Mammary epithelial cell (primary cell): ENCODE measurements at regions not wholly inside any gene's neighbourhood (a gene's known extent, or its start where the extent isn't known, plus 50 kb on each side); places are given as distances from the start of the nearest gene placed in this dataset.

ENCODE experiments used
- EZH2 ChIP-seq: IDR thresholded peaks from 2 replicates; pipeline ENCODE4 v1.6.1; 2012; ENCODE audit warnings: low read length, inconsistent platforms, borderline replicate concordance
- TF ChIP-seq, protein P1 (sequence below), 2 donors: IDR thresholded peaks in 1 of 2; conservative IDR thresholded peaks in 1 of 2; 2 replicates each; pipeline ENCODE4 v1.5.1; 2011 to 2012; ENCODE audit warnings: inconsistent platforms in 2 of 2, low read length in 2 of 2, mild to moderate bottlenecking in 2 of 2, control low read depth in 1 of 2, low read depth in 1 of 2; ENCODE audit not compliant: insufficient read depth in 1 of 2; ENCODE audit errors: extremely low read depth in 1 of 2

DNA sequence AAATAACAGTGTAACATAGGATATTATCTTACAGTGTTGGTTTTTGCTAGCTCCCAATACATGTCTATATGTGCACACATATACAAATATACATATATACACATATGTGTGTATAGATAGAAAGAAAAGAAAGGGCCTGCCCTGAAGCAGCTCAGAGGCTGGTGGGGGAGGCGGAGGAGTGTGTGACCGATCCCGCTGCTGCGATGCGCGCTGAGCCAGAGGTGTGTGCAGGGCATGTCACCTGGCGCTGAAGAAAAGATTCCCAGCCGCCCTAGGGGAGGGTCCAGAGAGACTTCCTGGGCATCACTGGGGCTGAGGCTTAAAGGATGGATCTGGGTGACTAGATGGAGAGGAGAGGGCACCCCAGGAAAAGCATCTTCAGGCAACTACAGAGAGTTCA is 110.2 kb downstream of the FAM50B start:
- TF ChIP-seq, protein P1, sequence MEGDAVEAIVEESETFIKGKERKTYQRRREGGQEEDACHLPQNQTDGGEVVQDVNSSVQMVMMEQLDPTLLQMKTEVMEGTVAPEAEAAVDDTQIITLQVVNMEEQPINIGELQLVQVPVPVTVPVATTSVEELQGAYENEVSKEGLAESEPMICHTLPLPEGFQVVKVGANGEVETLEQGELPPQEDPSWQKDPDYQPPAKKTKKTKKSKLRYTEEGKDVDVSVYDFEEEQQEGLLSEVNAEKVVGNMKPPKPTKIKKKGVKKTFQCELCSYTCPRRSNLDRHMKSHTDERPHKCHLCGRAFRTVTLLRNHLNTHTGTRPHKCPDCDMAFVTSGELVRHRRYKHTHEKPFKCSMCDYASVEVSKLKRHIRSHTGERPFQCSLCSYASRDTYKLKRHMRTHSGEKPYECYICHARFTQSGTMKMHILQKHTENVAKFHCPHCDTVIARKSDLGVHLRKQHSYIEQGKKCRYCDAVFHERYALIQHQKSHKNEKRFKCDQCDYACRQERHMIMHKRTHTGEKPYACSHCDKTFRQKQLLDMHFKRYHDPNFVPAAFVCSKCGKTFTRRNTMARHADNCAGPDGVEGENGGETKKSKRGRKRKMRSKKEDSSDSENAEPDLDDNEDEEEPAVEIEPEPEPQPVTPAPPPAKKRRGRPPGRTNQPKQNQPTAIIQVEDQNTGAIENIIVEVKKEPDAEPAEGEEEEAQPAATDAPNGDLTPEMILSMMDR (conservative IDR thresholded peaks at IDR 0.05 in 1 of 2, IDR thresholded peaks at IDR 0.05 in 1 of 2; ENCODE audit: extremely low read depth in 1 of 2, insufficient read depth in 1 of 2, low read depth in 1 of 2, low read length in 2 of 2), result no peak
- TF ChIP-seq EZH2, result no peak
